A673 (cell line): ENCODE measurements at regions not wholly inside any gene's neighbourhood (a gene's known extent, or its start where the extent isn't known, plus 50 kb on each side); places are given as distances from the start of the nearest gene placed in this dataset.

Experiments
- CTCF ChIP-seq: fragments of 300-800, 200-600 bp; sonication (generic); conservative IDR thresholded peaks from 2 replicates; pipeline ENCODE4 v1.5.1; 2017; ENCODE audit warnings: low read depth, mild to moderate bottlenecking, antibody characterized with exemption, low read length, moderate library complexity, mixed read lengths
- EZH2 ChIP-seq: fragments of 200-600 bp; sonication (generic); IDR thresholded peaks from 2 replicates; pipeline ENCODE4 v1.6.1; 2017; ENCODE audit warnings: borderline replicate concordance, low read depth, mild to moderate bottlenecking, mixed read lengths, antibody characterized with exemption, low read length; ENCODE audit not compliant: poor library complexity, severe bottlenecking

GRCh38 chr15:88979674-88980073, 66.5 kb upstream of the MFGE8 start:
- TF ChIP-seq CTCF (no peak), EZH2 (no peak)
